ENCODE measurements at regions not wholly inside any gene's neighbourhood (a gene's known extent, or its start where the extent isn't known, plus 50 kb on each side); places are given as distances from the start of the nearest gene placed in this dataset.
"Not testable (repeated sequence)": the region's sequence is repeated elsewhere in the genome, so short reads cannot be mapped to it uniquely, and the experiment has no call there.

DNA sequence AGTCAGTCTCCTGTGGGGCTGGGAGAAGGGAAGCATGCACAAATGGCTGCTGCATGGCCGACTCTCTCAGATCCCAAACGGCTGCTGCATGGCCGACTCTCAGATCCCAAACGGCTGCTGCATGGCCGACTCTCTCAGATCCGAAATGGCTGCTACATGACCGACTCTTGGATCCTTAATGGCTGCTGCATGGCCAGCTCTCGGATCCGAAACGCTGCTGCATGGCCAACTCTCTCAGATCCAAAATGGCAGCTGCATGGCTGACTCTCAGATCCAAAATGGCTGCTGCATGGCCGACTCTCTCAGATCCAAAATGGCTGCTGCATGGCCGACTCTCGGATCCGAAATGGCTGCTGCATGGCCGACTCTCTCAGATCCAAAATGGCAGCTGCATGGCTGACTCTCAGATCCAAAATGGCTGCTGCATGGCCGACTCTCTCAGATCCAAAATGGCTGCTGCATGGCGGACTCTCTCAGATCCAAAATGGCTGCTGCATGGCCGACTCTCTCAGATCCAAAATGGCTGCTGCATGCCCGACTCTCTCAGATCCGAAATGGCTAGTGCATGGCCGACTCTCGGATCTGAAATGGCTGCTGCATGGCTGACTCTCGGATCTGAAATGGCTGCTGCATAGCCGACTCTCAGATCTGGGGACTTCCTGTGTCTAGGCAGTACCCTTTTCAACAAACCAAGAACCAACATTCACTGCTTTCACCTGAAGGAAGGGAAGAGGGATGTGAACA is 284.8 kb upstream of the SMIM21 start:
- BruUV-seq (replicated peaks); H3K9ac ChIP-seq (ENCODE audit: insufficient read depth in 1 of 2, low read depth in 2 of 2, low read length in 2 of 2); H3K4me1 ChIP-seq (replicated peaks in 1 of 2; ENCODE audit: control insufficient read depth in 2 of 2, insufficient read depth in 2 of 2, low read length in 2 of 2); H3K9me1 ChIP-seq (ENCODE audit: control insufficient read depth, insufficient read depth, low read length); in situ Hi-C loops (cut with MboI); H3K36me3 ChIP-seq (ENCODE audit: control insufficient read depth, insufficient read depth, low read length); H3K27me3 ChIP-seq (ENCODE audit: control insufficient read depth in 2 of 2, insufficient read depth in 2 of 2, low read length in 2 of 2); CTCF ChIA-PET (ENCODE audit: low intra/inter-chr PET ratio); H3K27ac ChIP-seq (ENCODE audit: extremely low read depth, low read depth, low read length); H3K4me3 ChIP-seq; intact Hi-C loops (cut with micrococcal nuclease); H4K20me1 ChIP-seq (replicated peaks; ENCODE audit: control insufficient read depth, insufficient read depth, low read length); H3K79me2 ChIP-seq (ENCODE audit: control insufficient read depth, insufficient read depth, low read length); ATAC-seq; FAIRE-seq; H3K9me3 ChIP-seq (replicated peaks; ENCODE audit: control insufficient read depth, insufficient read depth, low read depth, low read length); POLR2A ChIA-PET; TF ChIP-seq TEAD4 (CRISPR knock-in tag; IDR thresholded peaks at IDR 0.05; ENCODE audit: borderline replicate concordance): not testable (repeated sequence)
- peak in 1 of 4 experiments; percentile 23 for DNase-seq (ENCODE audit: extremely low read depth in 1 of 4, low spot score in 3 of 4)
- Histone ChIP-seq H2AFZ (ENCODE audit: low read depth, low read length) (peak overlapping the region; percentile 94), H3K4me2 (ENCODE audit: insufficient read depth, low read length) (peak overlapping the region; percentile 63; the same call in 1 of the 2 replicates)
- WGBS (ENCODE audit: insufficient coverage, low coverage, missing lambda C conversion rate), result 19% methylated on average over 20 of the region's 24 CpGs
- TF ChIP-seq YY1 (IDR thresholded peaks at IDR 0.05; ENCODE audit: borderline replicate concordance in 1 of 3, control insufficient read depth in 1 of 3, extremely low read depth in 1 of 3, insufficient read depth in 3 of 3, insufficient read length in 1 of 3, insufficient replicate concordance in 2 of 3, low read depth in 1 of 3, low read length in 2 of 3) (peak; percentile 81 to 95 (median 89)), ZKSCAN8 (CRISPR knock-in tag; IDR thresholded peaks at IDR 0.05) (peak; percentile 63; the same call in 1 of the 2 replicates), TEAD4 (IDR thresholded peaks at IDR 0.05; ENCODE audit: low read length) (peak; percentile 84), SAP30 (IDR thresholded peaks at IDR 0.05; ENCODE audit: borderline replicate concordance, insufficient read depth, low read depth, low read length, poor library complexity, severe bottlenecking) (peak; percentile 49), ZNF584 (CRISPR knock-in tag; IDR thresholded peaks at IDR 0.05; ENCODE audit: low read depth) (peak; percentile 66; the same call in 1 of the 2 replicates), ZNF644 (tag; IDR thresholded peaks at IDR 0.05; ENCODE audit: low read depth) (peak; percentile 92), ZNF639 (CRISPR knock-in tag; conservative IDR thresholded peaks at IDR 0.05 in 1 of 2, IDR thresholded peaks at IDR 0.05 in 1 of 2) (peak in 1 of 2 experiments; percentile 68; a peak in 2 of 4 replicates), LCOR (CRISPR knock-in tag; IDR thresholded peaks at IDR 0.05) (0 out of 2 replicates have a peak, but pooled peaks have one; percentile 52), GABPA (tag; conservative IDR thresholded peaks at IDR 0.05; ENCODE audit: low read depth) (0 out of 2 replicates have a peak, but pooled peaks have one; percentile 16), HCFC1 (IDR thresholded peaks at IDR 0.05; ENCODE audit: low read depth, low read length) (peak; percentile 32; the same call in 1 of the 2 replicates), BACH1 (tag; IDR thresholded peaks at IDR 0.05) (peak; percentile 39; the same call in 1 of the 2 replicates), ZNF175 (CRISPR knock-in tag; IDR thresholded peaks at IDR 0.05; ENCODE audit: low read depth) (0 out of 2 replicates have a peak, but pooled peaks have one; percentile 51), ZNF766 (CRISPR knock-in tag; conservative IDR thresholded peaks at IDR 0.05) (peak; percentile 89)

All from K562 (cell line).